ENCODE measurements at regions not wholly inside any gene's neighbourhood (a gene's known extent, or its start where the extent isn't known, plus 50 kb on each side); places are given as distances from the start of the nearest gene placed in this dataset.
"Not testable (repeated sequence)": the region's sequence is repeated elsewhere in the genome, so short reads cannot be mapped to it uniquely, and the experiment has no call there.

GRCh38 chr18:60894254-60894945 is 438.8 kb upstream of the CDH20 start:
- no peak for DNase-seq (ENCODE audit: low read depth, low spot score)
- in situ Hi-C loops (cut with HindIII; ENCODE audit: low pct_unique_long_range_greater_than_20kb, low sequenced_read_pairs) = no loop called here

DNA sequence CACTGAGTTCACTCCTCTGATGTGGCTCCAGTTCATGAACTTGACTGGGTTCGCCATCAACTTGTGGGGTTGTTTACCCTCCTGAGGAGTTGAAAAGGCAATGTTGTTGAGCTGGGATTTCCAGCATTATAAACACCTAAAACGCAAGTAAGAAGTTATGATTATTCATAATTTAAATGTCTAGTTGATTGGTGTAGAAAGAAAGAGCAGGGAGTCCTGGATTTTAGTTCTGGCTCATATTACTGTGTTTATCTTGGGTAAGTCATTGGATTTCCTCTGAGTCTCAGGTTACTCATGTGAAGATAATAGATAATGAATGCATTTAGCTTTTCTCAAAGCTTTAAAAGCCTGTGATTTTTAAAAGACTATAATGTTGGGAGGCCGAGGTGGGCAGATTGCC is 438.0 kb upstream of the CDH20 start:
- no peak for DNase-seq (ENCODE audit: low read depth, low spot score)
- in situ Hi-C loops (cut with HindIII; ENCODE audit: low pct_unique_long_range_greater_than_20kb, low sequenced_read_pairs) = no loop called here

GRCh38 chr18:60898111-60898510 is 435.1 kb upstream of the CDH20 start:
- in situ Hi-C loops (cut with HindIII; ENCODE audit: low pct_unique_long_range_greater_than_20kb, low sequenced_read_pairs) = no loop called here

DNA sequence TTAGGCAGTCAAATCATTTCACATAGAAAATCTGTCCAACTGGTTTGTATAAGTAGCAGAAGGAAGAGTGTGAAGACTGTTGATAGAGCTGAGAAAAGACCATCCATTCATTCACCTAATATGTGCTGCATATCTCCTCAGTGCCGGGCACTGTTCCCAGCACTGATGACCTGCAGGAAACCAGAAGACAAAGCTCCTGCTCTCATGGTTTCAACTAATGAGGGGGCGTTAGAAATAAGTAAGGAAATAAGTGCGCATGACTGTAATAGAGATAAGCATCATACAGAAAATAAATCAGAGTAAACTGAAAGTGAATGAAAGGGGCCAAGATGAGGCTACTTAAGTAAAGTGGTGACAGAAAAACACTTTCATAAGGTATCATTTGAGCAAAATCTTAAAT is 427.5 kb upstream of the CDH20 start:
- in situ Hi-C loops (cut with HindIII; ENCODE audit: low pct_unique_long_range_greater_than_20kb, low sequenced_read_pairs) = no loop called here
- no peak for DNase-seq (ENCODE audit: low read depth, low spot score)

More at GRCh38 chr18:60898111-60898510, 435.1 kb upstream of the CDH20 start:
- DNase-seq (ENCODE audit: low read depth, low spot score) = no peak

DNA sequence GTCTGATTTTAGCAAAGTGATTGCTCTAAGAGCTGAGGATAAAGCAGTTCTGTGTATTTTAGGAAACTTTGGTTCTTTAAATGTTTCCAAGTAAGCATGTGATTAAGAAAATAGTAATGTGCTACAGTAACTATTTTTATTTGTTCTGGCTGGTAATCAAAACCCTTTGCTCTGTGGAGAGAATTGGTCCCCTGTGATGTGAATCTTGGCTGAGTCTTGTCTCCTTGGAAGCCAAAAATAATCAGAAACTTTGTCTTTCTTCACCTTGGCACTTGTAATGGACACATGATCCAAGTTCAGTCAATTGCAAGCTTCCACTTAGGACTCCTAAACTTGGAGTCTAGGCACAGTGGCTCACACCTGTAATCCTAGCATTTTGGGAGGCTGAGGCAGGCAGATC is 422.7 kb upstream of the CDH20 start:
- DNase-seq (ENCODE audit: low read depth, low spot score) = no peak
- in situ Hi-C loops (cut with HindIII; ENCODE audit: low pct_unique_long_range_greater_than_20kb, low sequenced_read_pairs) = no loop called here

DNA sequence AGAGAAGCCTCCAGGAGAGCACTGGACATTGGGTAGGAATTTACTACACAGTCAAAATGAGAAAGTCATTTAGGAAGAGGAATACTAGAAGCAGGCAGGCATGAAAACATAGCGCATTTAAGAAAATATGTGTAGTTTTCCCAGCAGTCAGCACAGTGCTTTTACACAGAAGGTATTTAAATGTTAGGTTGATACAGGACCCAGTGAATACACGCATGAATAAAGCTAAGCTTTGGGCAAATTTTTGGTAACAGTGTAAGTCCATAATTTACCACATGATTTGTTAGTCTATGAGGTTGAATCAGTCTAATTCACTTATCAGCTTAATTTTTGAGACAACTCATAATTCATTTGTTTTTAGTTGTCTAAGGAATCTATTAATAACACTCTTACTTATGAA is 421.7 kb upstream of the CDH20 start:
- no peak for DNase-seq (ENCODE audit: low read depth, low spot score)
- in situ Hi-C loops (cut with HindIII; ENCODE audit: low pct_unique_long_range_greater_than_20kb, low sequenced_read_pairs) = no loop called here

DNA sequence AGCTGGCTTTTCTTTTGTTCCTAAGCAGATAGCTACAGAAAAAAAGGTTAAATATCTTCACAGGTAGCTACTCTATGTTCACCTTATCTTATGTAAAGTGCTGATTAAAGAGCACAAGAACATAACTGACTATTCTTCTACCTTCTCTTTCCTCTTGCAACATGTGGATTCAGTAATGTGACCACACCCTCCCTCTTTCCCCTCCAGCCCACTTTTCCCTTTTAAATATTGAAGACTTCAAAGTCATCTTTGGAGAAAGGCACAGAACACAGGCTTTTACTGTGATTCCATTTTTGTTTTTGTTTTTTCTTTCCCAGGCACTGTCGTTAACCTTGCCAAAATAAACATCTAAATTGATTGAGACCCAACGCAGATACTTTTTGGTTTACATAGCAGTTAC is 418.1 kb upstream of the CDH20 start:
- no peak for DNase-seq (ENCODE audit: low read depth, low spot score)
- in situ Hi-C loops (cut with HindIII; ENCODE audit: low pct_unique_long_range_greater_than_20kb, low sequenced_read_pairs) = no loop called here

- DNase-seq (ENCODE audit: low read depth, low spot score); in situ Hi-C loops (cut with HindIII; ENCODE audit: low pct_unique_long_range_greater_than_20kb, low sequenced_read_pairs): not testable (repeated sequence)
Measured at GRCh38 chr18:60918862-60919261, 414.4 kb upstream of the CDH20 start.

- in situ Hi-C loops (cut with HindIII; ENCODE audit: low pct_unique_long_range_greater_than_20kb, low sequenced_read_pairs) = no loop called here
Measured at GRCh38 chr18:60925892-60926291, 407.3 kb upstream of the CDH20 start.

DNA sequence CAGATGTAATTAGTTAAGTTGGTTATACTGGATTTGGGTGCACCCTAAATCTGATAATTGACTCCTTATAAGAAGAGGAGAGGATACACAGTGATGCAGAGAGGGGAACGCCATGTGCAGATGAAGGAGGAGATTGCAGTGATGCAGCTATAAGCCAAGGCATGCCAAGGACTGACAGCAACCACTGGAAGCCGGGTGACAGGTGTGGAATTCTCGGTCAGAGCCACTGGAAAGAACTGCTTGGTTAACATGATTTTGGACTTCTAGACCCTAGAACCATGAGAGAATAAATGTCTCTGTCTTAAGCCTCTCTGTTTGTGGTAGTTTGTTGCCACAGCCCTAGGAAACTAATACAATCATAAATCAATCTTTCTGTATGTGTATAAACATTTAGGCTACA is 403.3 kb upstream of the CDH20 start:
- in situ Hi-C loops (cut with HindIII; ENCODE audit: low pct_unique_long_range_greater_than_20kb, low sequenced_read_pairs) = no loop called here
- DNase-seq (ENCODE audit: low read depth, low spot score) = no peak

More at GRCh38 chr18:60925892-60926291, 407.3 kb upstream of the CDH20 start:
- no peak for DNase-seq (ENCODE audit: low read depth, low spot score)

- in situ Hi-C loops (cut with HindIII; ENCODE audit: low pct_unique_long_range_greater_than_20kb, low sequenced_read_pairs) = no loop called here
- DNase-seq (ENCODE audit: low read depth, low spot score) = no peak
Measured at GRCh38 chr18:60935041-60935910, 398.0 kb upstream of the CDH20 start.

- in situ Hi-C loops (cut with HindIII; ENCODE audit: low pct_unique_long_range_greater_than_20kb, low sequenced_read_pairs) = no loop called here
Measured at GRCh38 chr18:60936101-60936500, 397.1 kb upstream of the CDH20 start.

DNA sequence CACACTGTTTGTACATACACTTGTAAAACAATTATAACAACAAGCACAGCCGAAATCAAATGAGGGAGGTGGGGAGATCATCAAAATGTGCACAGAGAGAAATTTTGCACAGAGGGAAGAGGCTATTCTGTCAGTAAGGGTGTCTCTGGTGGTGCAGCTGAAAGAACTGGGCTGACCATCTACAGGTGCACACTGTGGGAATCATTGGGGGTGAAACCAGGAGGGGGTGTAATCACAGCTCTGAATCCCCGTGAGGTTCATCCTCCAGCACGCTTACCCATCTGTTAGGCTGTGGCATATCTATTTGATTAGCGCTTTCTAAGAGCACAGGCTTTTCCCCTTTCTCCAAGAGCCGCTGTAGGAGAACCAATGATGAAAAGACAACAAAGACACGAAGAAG is 389.9 kb upstream of the CDH20 start:
- in situ Hi-C loops (cut with HindIII; ENCODE audit: low pct_unique_long_range_greater_than_20kb, low sequenced_read_pairs) = no loop called here
- no peak for DNase-seq (ENCODE audit: low read depth, low spot score)

More at GRCh38 chr18:60936101-60936500, 397.1 kb upstream of the CDH20 start:
- no peak for DNase-seq (ENCODE audit: low read depth, low spot score)

- in situ Hi-C loops (cut with HindIII; ENCODE audit: low pct_unique_long_range_greater_than_20kb, low sequenced_read_pairs) = no loop called here
- no peak for DNase-seq (ENCODE audit: low read depth, low spot score)
Measured at GRCh38 chr18:60950634-60951033, 382.6 kb upstream of the CDH20 start.

DNA sequence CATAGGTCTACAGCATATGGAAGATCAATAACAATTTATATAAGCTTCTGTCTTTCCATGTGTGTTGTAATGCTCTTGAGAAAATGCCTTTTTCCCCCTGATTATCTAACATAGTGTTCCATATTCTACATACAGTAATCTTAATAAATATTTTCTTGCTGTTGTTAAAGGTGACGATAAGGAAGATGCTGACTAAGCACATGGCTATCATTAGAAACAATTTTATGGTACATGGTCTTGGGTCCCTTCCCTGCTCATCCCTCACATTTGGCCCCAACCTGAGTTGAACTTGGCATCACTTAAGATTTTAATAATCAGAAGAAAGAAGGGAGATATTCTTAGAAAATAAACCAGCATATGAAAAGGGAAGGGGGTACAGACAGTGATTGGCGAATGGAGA is 382.1 kb upstream of the CDH20 start:
- in situ Hi-C loops (cut with HindIII; ENCODE audit: low pct_unique_long_range_greater_than_20kb, low sequenced_read_pairs) = no loop called here

GRCh38 chr18:60962625-60963024 is 370.6 kb upstream of the CDH20 start:
- no peak for DNase-seq (ENCODE audit: low read depth, low spot score)
- in situ Hi-C loops (cut with HindIII; ENCODE audit: low pct_unique_long_range_greater_than_20kb, low sequenced_read_pairs) = no loop called here

More for the DNA sequence above, 382.1 kb upstream of the CDH20 start:
- DNase-seq (ENCODE audit: low read depth, low spot score) = no peak

GRCh38 chr18:60965856-60966255 is 367.4 kb upstream of the CDH20 start:
- in situ Hi-C loops (cut with HindIII; ENCODE audit: low pct_unique_long_range_greater_than_20kb, low sequenced_read_pairs) = no loop called here

DNA sequence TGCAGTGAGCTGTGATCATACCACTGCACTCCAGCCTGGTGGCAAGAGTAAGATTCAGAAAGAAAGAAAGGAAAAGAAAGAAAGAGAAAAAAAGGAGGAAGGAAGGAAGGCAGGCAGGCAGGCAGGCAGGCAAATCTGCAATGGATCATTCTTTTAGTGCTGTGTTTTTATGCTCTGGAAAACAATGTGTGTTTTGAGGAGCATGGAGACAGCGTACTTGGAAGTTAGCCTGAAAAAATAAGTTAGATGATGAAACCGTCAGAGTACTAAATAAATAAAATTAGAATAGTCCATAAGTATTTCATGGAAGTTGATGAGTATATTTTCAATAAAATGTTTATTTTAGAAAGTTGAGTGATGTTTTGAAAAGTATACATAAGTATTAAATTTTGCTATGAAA is 366.4 kb upstream of the CDH20 start:
- in situ Hi-C loops (cut with HindIII; ENCODE audit: low pct_unique_long_range_greater_than_20kb, low sequenced_read_pairs) = no loop called here
- no peak for DNase-seq (ENCODE audit: low read depth, low spot score)

More at GRCh38 chr18:60965856-60966255, 367.4 kb upstream of the CDH20 start:
- no peak for DNase-seq (ENCODE audit: low read depth, low spot score)

GRCh38 chr18:60975420-60975819 is 357.8 kb upstream of the CDH20 start:
- no peak for DNase-seq (ENCODE audit: low read depth, low spot score)
- in situ Hi-C loops (cut with HindIII; ENCODE audit: low pct_unique_long_range_greater_than_20kb, low sequenced_read_pairs) = no loop called here

Measured in SK-MEL-5 (cell line).